Ecto neural progenitor cell (in vitro differentiated cells): ENCODE measurements at regions not wholly inside any gene's neighbourhood (a gene's known extent, or its start where the extent isn't known, plus 50 kb on each side); places are given as distances from the start of the nearest gene placed in this dataset.

Experiments used
- DNase-seq: peaks from one replicate; pipeline ENCODE4 v3.0.0-alpha.2; 2018; ENCODE audit warnings: low spot score

GRCh38 chr13:105788530-105788929 is 746.9 kb downstream of the EFNB2 start:
- no peak for DNase-seq

- no peak for DNase-seq
Observed at GRCh38 chr13:105787632-105788031, 747.8 kb downstream of the EFNB2 start.

- no peak for DNase-seq
Observed at GRCh38 chr13:105785436-105785835, 750.0 kb downstream of the EFNB2 start.

- DNase-seq = no peak
Observed at GRCh38 chr13:105783261-105783660, 752.2 kb downstream of the EFNB2 start.

GRCh38 chr13:105778196-105778595 is 757.3 kb downstream of the EFNB2 start:
- no peak for DNase-seq

DNA sequence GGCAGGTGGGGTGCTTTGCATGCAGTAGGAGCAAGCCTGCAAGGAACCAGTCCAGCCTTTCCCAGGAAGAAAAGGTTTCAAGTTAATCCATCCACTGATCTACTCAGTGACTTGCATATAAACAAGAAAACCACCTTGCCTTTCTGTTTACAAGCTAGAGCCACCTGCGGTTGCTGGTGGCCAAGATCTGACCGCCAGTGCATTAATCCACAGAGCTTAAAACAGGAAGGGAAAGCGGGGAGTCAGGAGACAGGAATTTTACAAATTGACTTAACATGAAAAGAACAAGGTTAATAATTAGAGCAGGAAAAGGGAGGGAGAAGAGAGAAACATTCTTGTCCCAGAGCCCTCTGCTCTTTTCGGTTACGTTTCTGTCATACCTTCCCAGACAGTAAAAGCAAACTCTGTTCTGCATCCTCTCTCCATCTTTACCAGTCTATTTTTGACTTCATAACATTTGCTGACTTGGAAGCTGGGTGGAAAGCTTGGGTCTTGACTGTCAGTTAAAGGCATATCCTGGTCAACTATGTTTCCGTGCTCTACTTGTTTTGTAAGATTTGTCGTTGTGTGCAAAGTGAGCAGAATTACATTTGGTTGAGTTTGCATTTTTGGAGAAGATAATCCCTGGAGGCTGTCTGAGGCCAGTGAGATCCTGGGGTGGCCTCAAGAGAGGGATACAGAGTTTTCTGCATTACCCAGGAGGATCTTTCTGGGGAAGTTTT is 760.6 kb downstream of the EFNB2 start:
- DNase-seq = no peak

- DNase-seq = no peak
Observed at GRCh38 chr13:105773863-105774538, 761.5 kb downstream of the EFNB2 start.

DNA sequence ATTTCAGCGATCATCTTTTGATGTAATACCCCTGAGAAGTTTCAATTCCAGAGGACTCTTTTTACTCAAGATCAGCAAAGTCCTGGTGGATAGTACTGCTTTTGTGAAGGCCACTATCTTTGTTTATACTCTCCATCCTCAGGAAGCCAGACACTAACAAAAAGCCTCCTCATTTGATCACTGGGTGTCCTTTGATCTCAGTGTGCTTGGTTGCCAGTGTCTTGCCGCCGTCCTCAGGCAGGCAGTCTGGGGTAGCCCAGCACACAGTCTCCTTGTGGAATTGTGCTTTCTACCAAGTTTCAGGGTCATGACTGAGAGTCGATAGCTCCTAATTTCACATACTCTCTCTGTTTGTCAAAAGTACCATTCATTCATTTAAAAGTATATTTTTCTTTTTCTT is 762.2 kb downstream of the EFNB2 start:
- peak; percentile 47 for DNase-seq

GRCh38 chr13:105764486-105764885 is 771.0 kb downstream of the EFNB2 start:
- no peak for DNase-seq

DNA sequence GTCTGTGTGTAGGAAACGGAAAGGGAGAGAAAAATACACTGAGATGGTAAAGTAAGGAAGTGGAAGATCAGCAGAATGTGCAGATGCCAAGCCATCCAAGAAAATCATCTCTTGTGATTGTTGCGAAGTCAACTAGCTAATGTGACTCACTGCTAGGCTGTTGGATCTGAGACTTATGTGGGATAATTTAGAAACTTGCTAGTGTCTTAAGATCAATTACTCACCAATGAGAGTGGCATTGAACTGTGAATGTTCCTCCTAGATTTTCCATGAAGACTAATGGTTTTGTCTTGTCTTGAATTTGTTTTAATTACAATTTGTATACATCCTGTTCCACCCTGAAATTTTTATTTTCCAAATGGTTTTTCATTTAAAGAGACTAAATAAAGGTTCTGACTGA is 771.6 kb downstream of the EFNB2 start:
- DNase-seq = no peak

DNA sequence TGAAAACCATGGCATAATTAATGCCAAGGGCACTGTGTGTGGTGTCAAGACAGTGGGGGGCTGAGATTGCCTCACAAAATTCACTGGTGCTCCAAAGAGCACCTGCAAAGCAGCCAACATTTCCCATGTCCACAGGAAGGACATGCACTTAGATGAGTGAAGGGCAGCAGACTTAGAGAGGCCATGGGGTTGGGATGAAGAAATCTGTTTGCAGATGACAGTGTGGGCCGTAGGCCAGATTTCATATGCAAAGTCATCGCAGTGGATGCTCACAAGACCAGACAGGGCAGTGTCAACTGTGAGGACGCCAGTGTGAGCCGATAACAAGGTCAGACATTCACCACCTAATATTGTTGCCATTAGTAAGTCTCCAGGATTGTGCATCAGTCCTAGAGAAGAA is 773.4 kb downstream of the EFNB2 start:
- no peak for DNase-seq

- DNase-seq = no peak
Observed at GRCh38 chr13:105758918-105759860, 776.3 kb downstream of the EFNB2 start.

DNA sequence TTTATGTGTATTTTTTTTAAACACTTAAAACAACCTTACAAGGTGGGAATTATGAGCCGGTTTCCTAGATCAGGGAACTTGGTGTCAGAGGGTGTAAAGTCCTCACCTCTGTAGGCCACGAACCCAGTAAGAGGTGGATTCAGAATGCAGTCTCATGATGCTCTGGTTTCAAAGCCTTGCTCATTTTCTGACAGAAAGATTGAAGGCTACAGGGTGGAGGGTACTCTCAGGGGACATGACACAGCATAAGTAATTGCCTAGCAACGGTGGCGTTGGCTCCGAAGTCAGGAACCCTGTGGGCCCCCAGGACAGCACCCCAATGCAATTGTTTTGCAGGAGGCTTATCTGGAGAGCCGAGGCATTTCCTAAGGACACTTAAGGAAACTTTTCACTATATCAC is 794.7 kb downstream of the EFNB2 start:
- DNase-seq = no peak

GRCh38 chr13:105737688-105738087 is 797.8 kb downstream of the EFNB2 start:
- no peak for DNase-seq

- no peak for DNase-seq
Observed at GRCh38 chr13:105735281-105735680, 800.2 kb downstream of the EFNB2 start.

- no peak for DNase-seq
Observed at GRCh38 chr13:105732806-105733529, 802.5 kb downstream of the EFNB2 start.

GRCh38 chr13:105725887-105726286 is 809.6 kb downstream of the EFNB2 start:
- DNase-seq = no peak

GRCh38 chr13:105721016-105721415 is 814.4 kb downstream of the EFNB2 start:
- DNase-seq = no peak

DNA sequence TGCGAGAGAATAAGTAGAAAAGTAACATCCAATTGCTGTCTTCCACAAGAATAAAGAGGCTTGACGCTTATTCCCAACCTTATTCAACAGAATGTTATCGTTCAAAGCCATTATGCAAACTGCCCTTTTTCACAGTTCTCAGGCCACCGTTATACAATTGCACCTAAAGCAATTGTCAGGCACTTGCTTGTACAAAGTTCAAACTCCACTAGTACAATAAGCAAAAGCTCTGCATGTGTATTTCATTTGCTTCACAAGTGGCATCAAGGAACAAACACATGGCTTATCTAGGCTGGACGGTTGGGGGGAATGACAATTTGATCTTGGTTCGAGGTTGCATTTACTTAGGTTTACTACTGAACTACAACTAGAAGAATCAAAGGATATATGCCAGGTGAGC is 815.6 kb downstream of the EFNB2 start:
- DNase-seq = no peak

GRCh38 chr13:105709181-105709580 is 826.3 kb downstream of the EFNB2 start:
- DNase-seq = no peak

- DNase-seq = no peak
Observed at GRCh38 chr13:105703843-105704242, 831.6 kb downstream of the EFNB2 start.

DNA sequence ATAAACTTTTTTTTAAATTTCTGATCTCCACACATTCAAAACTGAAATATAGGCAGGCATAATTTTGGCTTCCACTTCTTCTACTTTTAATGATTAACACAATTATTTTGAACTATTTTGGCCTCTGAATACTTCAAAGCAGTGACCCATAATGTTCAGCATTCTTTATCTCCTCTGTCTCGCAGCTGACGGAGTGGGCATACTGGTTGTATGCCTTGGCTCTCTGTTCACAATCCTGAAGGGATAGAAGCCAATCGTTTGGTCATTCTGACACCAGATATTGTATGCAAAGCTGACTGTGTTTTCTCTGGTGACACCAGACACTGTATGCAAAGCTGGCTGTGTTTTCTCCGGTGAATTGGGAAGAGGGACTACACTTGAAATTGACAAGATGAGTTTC is 833.0 kb downstream of the EFNB2 start:
- no peak for DNase-seq
